ENCODE measurements at regions not wholly inside any gene's neighbourhood (a gene's known extent, or its start where the extent isn't known, plus 50 kb on each side); places are given as distances from the start of the nearest gene placed in this dataset.
"Not testable (repeated sequence)": the region's sequence is repeated elsewhere in the genome, so short reads cannot be mapped to it uniquely, and the experiment has no call there.

- H3K4me3 ChIP-seq (ENCODE audit: low read depth, low read length), result no peak overlapping the region
- DNase-seq (ENCODE audit: low read depth), result no peak
- TF ChIP-seq, protein P1, sequence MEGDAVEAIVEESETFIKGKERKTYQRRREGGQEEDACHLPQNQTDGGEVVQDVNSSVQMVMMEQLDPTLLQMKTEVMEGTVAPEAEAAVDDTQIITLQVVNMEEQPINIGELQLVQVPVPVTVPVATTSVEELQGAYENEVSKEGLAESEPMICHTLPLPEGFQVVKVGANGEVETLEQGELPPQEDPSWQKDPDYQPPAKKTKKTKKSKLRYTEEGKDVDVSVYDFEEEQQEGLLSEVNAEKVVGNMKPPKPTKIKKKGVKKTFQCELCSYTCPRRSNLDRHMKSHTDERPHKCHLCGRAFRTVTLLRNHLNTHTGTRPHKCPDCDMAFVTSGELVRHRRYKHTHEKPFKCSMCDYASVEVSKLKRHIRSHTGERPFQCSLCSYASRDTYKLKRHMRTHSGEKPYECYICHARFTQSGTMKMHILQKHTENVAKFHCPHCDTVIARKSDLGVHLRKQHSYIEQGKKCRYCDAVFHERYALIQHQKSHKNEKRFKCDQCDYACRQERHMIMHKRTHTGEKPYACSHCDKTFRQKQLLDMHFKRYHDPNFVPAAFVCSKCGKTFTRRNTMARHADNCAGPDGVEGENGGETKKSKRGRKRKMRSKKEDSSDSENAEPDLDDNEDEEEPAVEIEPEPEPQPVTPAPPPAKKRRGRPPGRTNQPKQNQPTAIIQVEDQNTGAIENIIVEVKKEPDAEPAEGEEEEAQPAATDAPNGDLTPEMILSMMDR (conservative IDR thresholded peaks at IDR 0.05; ENCODE audit: low read depth, low read length), result no peak
These were observed 362.8 kb upstream of the IGFBP3 start for GRCh38 chr7:46283852-46284251.

DNA sequence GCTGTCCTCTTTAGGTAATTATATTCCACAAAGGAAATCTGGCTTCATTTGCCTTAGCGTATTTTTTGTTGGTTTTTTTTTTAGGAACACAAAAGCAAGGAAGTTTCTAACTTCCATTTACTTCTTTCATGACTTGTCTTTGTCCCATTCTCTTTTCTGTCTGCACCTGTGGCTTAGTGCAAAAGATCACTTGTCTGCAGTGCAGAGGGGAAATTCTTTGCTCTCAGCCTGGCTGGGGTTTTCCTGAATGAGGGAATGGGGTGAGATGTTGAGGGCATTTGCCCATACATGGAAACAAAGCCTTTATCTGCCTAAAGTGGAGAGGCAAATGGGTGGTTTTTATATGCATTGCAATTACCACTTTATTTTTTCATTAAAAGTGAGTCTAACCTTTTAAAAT, 361.1 kb upstream of the IGFBP3 start:
- TF ChIP-seq, protein P1 (conservative IDR thresholded peaks at IDR 0.05; ENCODE audit: low read depth, low read length), result no peak
- DNase-seq (ENCODE audit: low read depth), result no peak
- H3K4me3 ChIP-seq (ENCODE audit: low read depth, low read length), result no peak overlapping the region

GRCh38 chr7:46281071-46281470, 360.0 kb upstream of the IGFBP3 start:
- no peak overlapping the region for H3K4me3 ChIP-seq (ENCODE audit: low read depth, low read length)
- TF ChIP-seq, protein P1 (conservative IDR thresholded peaks at IDR 0.05; ENCODE audit: low read depth, low read length), result no peak
- DNase-seq (ENCODE audit: low read depth), result no peak

GRCh38 chr7:46279290-46279689, 358.2 kb upstream of the IGFBP3 start:
- no peak for DNase-seq (ENCODE audit: low read depth)

DNA sequence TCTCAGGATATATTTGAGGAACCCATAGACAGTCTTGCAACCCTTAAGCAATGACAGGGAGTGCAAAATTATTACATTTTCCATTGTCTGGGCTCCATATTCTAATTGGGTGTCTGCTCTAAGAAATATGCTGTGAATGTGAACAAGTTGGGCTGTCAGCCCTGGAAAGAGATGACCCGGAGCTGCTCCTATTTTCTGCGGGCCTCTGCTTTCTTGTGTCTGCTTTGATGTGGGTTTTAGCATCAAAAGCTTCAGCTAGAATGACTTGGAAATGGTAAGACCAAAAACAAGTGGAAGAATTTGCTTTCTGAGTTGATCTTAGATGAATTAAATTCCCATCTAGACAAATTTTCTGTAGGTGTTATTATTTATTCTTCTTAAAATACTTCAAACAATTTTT, 343.6 kb upstream of the IGFBP3 start:
- TF ChIP-seq, protein P1 (conservative IDR thresholded peaks at IDR 0.05; ENCODE audit: low read depth, low read length), result no peak
- H3K4me3 ChIP-seq (ENCODE audit: low read depth, low read length), result no peak overlapping the region
- no peak for DNase-seq (ENCODE audit: low read depth)

More at GRCh38 chr7:46279290-46279689, 358.2 kb upstream of the IGFBP3 start:
- TF ChIP-seq, protein P1 (conservative IDR thresholded peaks at IDR 0.05; ENCODE audit: low read depth, low read length), result no peak
- H3K4me3 ChIP-seq (ENCODE audit: low read depth, low read length), result no peak overlapping the region

DNA sequence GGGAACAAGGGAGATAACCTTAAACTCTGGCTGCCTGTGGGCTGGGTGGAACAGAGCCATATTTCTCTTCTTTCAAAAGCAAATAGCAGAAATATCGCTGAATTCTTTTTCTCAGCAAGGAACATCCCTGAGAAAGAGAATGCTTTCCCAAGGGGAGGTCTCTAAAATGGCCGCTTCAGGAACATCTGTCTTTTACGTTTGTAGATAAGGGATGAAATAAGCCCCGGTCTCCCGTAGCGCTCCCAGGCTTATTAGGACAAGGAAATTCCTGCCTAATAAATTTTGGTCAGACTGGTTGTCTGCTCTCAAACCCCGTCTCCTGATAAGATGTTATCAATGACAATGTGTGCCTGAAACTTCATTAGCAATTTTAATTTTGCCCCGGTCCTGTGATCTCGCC, 340.6 kb upstream of the IGFBP3 start:
- H3K4me3 ChIP-seq (ENCODE audit: low read depth, low read length); DNase-seq (ENCODE audit: low read depth): not testable (repeated sequence)

- TF ChIP-seq, protein P1 (conservative IDR thresholded peaks at IDR 0.05; ENCODE audit: low read depth, low read length), result no peak
- H3K4me3 ChIP-seq (ENCODE audit: low read depth, low read length), result no peak overlapping the region
- DNase-seq (ENCODE audit: low read depth), result no peak
These were observed 338.9 kb upstream of the IGFBP3 start for GRCh38 chr7:46259947-46260346.
